ENCODE measurements at regions not wholly inside any gene's neighbourhood (a gene's known extent, or its start where the extent isn't known, plus 50 kb on each side); places are given as distances from the start of the nearest gene placed in this dataset.

GRCh38 chr10:9868499-9868898 is 1149.2 kb upstream of the CELF2 start:
- Histone ChIP-seq H3K36me3 (ENCODE audit: low read length) (no peaks in the 10 kb centered on the region), H3K4me3 (ENCODE audit: insufficient read depth, low read length, poor library complexity, severe bottlenecking) (no peak overlapping the region), H3K4me2 (ENCODE audit: low read depth, low read length, poor library complexity, severe bottlenecking) (no peak overlapping the region), H4K20me1 (ENCODE audit: low read depth, low read length) (no peaks in the 10 kb centered on the region), H3K9me3 (ENCODE audit: insufficient read depth, low read length) (no peaks in the 10 kb centered on the region), H3K9me2 (replicated peaks; ENCODE audit: insufficient read depth, low read length) (no peaks in the 10 kb centered on the region), H2AFZ (ENCODE audit: low read depth, low read length, severe bottlenecking) (no peak overlapping the region), H3K27me3 (ENCODE audit: low read length) (no peaks in the 10 kb centered on the region), H3K79me2 (ENCODE audit: insufficient read depth, low read length) (no peaks in the 10 kb centered on the region), H3F3A (ENCODE audit: insufficient read depth) (no peaks in the 10 kb centered on the region), H3K9ac (ENCODE audit: low read length) (no peak overlapping the region), H3K27ac (ENCODE audit: low read depth, low read length) (no peak overlapping the region)
- TF ChIP-seq EZH2phosphoT487 (conservative IDR thresholded peaks at IDR 0.05; ENCODE audit: low read length) (no peak), CTCF (IDR thresholded peaks at IDR 0.05; ENCODE audit: insufficient read depth, low read length, poor library complexity, severe bottlenecking) (no peak)

- no peaks in the 10 kb centered on the region for H4K20me1 ChIP-seq (ENCODE audit: low read depth, low read length)
- H3K4me2 ChIP-seq (ENCODE audit: low read depth, low read length, poor library complexity, severe bottlenecking) = no peak overlapping the region
- no peaks in the 10 kb centered on the region for H3F3A ChIP-seq (ENCODE audit: insufficient read depth)
- no peak overlapping the region for H3K4me3 ChIP-seq (ENCODE audit: insufficient read depth, low read length, poor library complexity, severe bottlenecking)
- H3K9me3 ChIP-seq (ENCODE audit: insufficient read depth, low read length) = no peaks in the 10 kb centered on the region
- H2AFZ ChIP-seq (ENCODE audit: low read depth, low read length, severe bottlenecking) = no peak overlapping the region
- TF ChIP-seq EZH2phosphoT487 (conservative IDR thresholded peaks at IDR 0.05; ENCODE audit: low read length) = no peak
- TF ChIP-seq CTCF (IDR thresholded peaks at IDR 0.05; ENCODE audit: insufficient read depth, low read length, poor library complexity, severe bottlenecking) = no peak
- H3K9ac ChIP-seq (ENCODE audit: low read length) = no peak overlapping the region
- no peaks in the 10 kb centered on the region for H3K27me3 ChIP-seq (ENCODE audit: low read length)
- H3K36me3 ChIP-seq (ENCODE audit: low read length) = no peaks in the 10 kb centered on the region
- no peaks in the 10 kb centered on the region for H3K79me2 ChIP-seq (ENCODE audit: insufficient read depth, low read length)
- H3K9me2 ChIP-seq (replicated peaks; ENCODE audit: insufficient read depth, low read length) = no peaks in the 10 kb centered on the region
- H3K27ac ChIP-seq (ENCODE audit: low read depth, low read length) = no peak overlapping the region
Observed at GRCh38 chr10:9869205-9869604, 1148.5 kb upstream of the CELF2 start.

GRCh38 chr10:9869606-9870176 is 1148.0 kb upstream of the CELF2 start:
- H3K4me3 ChIP-seq (ENCODE audit: insufficient read depth, low read length, poor library complexity, severe bottlenecking) = no peak overlapping the region
- H3K79me2 ChIP-seq (ENCODE audit: insufficient read depth, low read length) = no peaks in the 10 kb centered on the region
- no peak for TF ChIP-seq EZH2phosphoT487 (conservative IDR thresholded peaks at IDR 0.05; ENCODE audit: low read length)
- no peak for TF ChIP-seq CTCF (IDR thresholded peaks at IDR 0.05; ENCODE audit: insufficient read depth, low read length, poor library complexity, severe bottlenecking)
- no peaks in the 10 kb centered on the region for H3K36me3 ChIP-seq (ENCODE audit: low read length)
- H3K9me3 ChIP-seq (ENCODE audit: insufficient read depth, low read length) = no peaks in the 10 kb centered on the region
- H2AFZ ChIP-seq (ENCODE audit: low read depth, low read length, severe bottlenecking) = no peak overlapping the region
- no peaks in the 10 kb centered on the region for H3K9me2 ChIP-seq (replicated peaks; ENCODE audit: insufficient read depth, low read length)
- no peak overlapping the region for H3K4me2 ChIP-seq (ENCODE audit: low read depth, low read length, poor library complexity, severe bottlenecking)
- no peaks in the 10 kb centered on the region for H3F3A ChIP-seq (ENCODE audit: insufficient read depth)
- no peaks in the 10 kb centered on the region for H4K20me1 ChIP-seq (ENCODE audit: low read depth, low read length)
- no peak overlapping the region for H3K9ac ChIP-seq (ENCODE audit: low read length)
- H3K27ac ChIP-seq (ENCODE audit: low read depth, low read length) = no peak overlapping the region
- no peaks in the 10 kb centered on the region for H3K27me3 ChIP-seq (ENCODE audit: low read length)
